GM12865 (cell line): ENCODE measurements at regions not wholly inside any gene's neighbourhood (a gene's known extent, or its start where the extent isn't known, plus 50 kb on each side); places are given as distances from the start of the nearest gene placed in this dataset.

ENCODE experiments used
- DNase-seq: peaks from one replicate; pipeline ENCODE4 v3.0.0; 2010; ENCODE audit warnings: low read depth
- H3K4me3 ChIP-seq: 2 replicates; pipeline ENCODE4 v1.5.1; 2011; ENCODE audit warnings: mild to moderate bottlenecking, low read depth, low read length, control low read depth
- TF ChIP-seq, protein P1 (sequence below): IDR thresholded peaks from 2 replicates; pipeline ENCODE4 v1.5.1; 2011; ENCODE audit warnings: low read length, control low read depth, low read depth, inconsistent platforms; ENCODE audit not compliant: insufficient read depth; ENCODE audit errors: missing control alignments

DNA sequence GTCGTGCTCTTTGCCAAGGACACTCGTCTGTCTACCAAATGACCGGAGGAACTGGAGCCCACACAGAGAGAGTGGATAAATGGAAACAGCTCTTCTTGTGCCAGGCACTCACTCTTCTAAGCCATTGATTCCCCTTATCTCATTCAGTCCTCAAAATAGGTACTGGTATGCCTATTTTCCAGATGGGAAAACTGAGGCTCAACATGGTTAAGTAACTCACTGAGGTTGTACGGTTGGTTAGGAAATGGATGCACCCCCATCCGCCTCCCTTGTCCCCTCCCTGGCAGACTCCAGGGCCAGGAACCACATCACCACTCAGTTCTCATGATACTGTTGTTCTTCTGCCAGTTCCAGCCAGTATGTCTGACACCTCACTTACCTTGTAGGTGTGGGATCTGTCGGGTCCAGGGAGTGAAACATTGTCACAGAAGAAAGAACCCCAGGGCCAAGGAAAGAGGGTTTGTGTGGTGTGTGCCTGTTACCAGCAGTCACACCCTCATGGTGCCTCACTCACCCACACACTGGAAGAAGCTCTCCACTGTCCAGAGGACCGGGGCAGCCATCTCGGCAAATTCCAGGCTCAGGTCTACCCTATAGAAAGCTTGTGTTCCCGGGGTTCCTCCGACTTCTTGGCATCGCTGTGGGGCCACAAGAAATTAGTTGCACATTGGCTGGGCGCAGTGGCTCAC, 58.8 kb upstream of the TARDBP start:
- TF ChIP-seq, protein P1, sequence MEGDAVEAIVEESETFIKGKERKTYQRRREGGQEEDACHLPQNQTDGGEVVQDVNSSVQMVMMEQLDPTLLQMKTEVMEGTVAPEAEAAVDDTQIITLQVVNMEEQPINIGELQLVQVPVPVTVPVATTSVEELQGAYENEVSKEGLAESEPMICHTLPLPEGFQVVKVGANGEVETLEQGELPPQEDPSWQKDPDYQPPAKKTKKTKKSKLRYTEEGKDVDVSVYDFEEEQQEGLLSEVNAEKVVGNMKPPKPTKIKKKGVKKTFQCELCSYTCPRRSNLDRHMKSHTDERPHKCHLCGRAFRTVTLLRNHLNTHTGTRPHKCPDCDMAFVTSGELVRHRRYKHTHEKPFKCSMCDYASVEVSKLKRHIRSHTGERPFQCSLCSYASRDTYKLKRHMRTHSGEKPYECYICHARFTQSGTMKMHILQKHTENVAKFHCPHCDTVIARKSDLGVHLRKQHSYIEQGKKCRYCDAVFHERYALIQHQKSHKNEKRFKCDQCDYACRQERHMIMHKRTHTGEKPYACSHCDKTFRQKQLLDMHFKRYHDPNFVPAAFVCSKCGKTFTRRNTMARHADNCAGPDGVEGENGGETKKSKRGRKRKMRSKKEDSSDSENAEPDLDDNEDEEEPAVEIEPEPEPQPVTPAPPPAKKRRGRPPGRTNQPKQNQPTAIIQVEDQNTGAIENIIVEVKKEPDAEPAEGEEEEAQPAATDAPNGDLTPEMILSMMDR = no peak
- no peak for DNase-seq
- no peak overlapping the region for H3K4me3 ChIP-seq

DNA sequence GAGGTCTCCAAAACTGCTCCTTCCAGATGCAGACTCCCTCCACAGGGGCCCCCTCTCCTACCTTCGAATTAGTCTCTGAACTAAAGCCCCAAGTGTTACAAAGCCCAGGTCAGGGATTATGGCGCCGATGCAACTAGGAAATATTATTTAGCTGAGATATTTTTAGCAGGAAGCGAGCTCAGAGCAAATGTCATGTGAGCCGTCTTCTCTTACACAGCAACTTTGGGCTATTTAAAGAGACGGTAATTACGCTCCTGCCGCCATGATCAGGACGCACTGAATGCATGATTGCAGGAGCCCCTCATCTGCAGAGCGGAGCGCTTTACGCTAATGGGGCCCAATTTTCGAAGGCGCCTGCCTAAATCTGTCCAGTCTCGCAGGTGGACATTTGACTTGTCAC, 55.3 kb upstream of the TARDBP start:
- TF ChIP-seq, protein P1 = no peak

DNA sequence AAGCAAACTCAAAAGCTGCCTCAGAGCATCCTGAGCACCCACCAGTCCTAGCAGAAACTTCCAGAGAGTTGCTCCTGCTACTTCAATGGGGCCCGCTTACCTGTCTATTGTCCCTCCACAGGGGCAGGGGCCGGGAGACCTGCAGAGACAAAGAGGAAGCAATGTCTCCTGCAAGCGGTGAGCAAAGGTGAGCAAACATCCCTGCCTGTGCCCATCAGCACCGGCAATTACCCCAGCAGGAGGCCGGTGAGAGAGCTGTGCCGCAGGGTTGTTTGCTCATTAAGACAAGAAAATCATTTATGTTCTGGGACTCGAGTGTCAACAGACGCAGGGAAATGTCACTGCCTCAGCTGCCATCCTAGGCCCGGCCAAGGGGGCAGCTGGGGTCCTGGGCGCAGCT, 53.8 kb upstream of the TARDBP start:
- H3K4me3 ChIP-seq = no peak overlapping the region
- TF ChIP-seq, protein P1 = no peak
- no peak for DNase-seq

More for the DNA sequence above, 55.3 kb upstream of the TARDBP start:
- no peak for DNase-seq
- no peak overlapping the region for H3K4me3 ChIP-seq

DNA sequence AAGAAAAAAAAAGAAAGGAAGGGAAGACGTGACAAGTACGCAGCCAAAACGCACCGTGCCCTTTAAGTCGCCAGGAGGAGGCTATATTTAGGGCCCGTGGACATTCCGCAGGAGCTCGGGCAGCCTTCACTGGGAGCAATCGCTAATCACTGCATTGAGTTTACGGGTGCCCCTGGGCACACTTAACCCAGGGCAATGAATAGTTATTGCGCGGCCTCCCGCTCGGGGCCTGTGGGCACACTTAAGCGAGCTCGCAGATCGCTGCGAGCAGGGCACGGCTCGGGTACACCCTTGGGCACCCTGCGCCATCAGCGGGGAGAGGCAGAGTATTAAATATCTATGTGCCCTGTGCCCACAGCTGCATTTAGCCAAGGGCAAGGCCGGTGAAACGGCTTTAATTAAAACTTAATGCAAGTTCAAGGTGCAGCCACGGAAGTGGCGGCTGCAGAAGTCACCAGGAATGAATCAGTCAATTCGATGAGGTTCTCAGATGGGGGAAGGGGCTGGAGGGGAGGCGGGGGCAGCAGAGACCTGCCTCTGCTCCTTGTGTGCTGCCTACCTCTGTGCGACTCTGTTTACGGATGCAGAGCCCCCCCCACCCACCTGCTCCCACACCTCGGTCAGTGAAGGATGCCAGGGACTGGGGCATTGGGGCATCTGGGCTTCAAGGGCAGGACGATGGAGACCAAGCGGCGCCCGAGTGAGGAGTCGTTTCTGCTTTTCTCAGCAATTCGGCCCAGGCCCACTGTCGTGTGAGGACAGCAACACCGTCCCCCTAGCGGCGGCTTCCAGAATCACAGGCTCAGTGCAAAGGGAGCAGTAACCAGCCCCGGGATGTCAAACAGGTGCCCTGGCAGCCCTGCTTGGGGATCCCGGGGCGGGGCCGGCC, 51.8 kb upstream of the TARDBP start:
- H3K4me3 ChIP-seq = no peak overlapping the region
- TF ChIP-seq, protein P1 = peak; percentile 90
- DNase-seq = peak; percentile 88

DNA sequence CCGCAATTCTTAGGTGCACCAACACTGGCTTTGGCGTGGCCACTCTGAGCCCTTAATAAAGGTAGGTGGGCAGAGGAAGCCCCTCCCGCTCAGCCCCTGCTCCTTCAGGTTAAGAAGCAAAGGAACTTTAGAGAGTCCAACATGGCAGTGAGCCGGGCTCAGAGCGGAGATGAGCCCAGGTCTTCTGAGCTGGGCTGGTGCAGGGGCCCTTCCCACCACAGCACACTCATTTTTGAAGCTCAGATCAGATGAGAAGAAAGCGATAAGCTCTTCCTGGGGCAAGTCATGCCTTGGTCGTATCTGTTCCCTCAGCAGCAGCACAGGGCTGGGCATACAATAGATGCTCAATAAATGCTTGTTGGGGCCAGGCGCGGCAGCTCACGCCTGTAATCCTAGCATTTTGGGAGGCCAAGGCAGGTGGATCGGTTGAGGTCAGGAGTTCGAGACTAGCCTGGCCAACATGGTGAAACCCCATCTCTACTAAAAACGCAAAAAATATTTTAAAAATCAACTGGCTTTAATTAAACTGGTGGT, 51.1 kb upstream of the TARDBP start:
- H3K4me3 ChIP-seq = no peak overlapping the region
- TF ChIP-seq, protein P1 = no peak
- DNase-seq = no peak

DNA sequence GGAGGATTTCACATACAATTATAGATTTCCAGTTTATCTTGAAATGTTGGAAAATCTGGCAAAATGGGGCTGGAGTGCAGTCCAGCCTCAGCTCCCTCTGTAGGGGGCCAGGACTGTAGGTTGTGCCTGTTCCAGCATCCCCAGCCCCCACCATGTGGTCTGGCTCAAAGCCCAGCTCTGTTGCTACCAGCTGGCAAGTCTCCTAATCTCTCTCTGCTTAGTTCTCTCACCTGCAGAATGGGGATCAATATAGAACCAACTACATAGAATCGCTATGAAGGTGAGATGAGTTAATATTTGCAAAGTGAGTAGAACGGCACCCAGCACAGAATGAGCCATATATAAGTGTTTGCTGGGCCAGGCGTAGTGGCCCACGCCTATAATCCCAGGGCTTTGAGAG, 50.0 kb upstream of the TARDBP start:
- no peak for DNase-seq
- no peak overlapping the region for H3K4me3 ChIP-seq
- TF ChIP-seq, protein P1 = no peak
